NCI-H2081 treated with DMSO at 0.1 percent for 48 hours (cell line): ENCODE measurements at regions not wholly inside any gene's neighbourhood (a gene's known extent, or its start where the extent isn't known, plus 50 kb on each side); places are given as distances from the start of the nearest gene placed in this dataset.
"Not testable (repeated sequence)": the region's sequence is repeated elsewhere in the genome, so short reads cannot be mapped to it uniquely, and the experiment has no call there.

ENCODE experiments used
- DNase-seq: peaks from one replicate; lab custom pipeline; 2025; lab: John Stamatoyannopoulos, UW

GRCh38 chr11:103584720-103585119 lies 451.7 kb upstream of the DDI1 start:
- no peak for DNase-seq

DNA sequence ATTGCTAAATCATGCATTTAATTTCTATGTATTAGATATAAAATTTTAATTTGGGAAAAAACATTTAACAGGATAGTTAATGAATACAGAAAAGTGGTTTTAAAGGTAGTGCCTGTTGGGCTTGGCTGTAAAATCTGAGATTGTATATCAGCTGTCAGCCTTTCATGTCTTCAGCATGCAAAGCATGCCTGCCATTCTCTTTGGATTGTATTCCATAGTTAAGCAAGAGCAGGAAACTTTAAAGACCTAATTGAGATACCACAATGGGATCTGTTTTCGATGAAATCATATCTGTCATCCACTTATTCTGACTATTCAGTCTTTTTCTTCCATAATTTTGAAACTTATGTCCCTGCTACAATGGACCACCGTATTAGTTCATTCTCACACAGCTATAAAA lies 451.0 kb upstream of the DDI1 start:
- DNase-seq = no peak

GRCh38 chr11:103585911-103586310 lies 450.5 kb upstream of the DDI1 start:
- DNase-seq = no peak

GRCh38 chr11:103586756-103587155 lies 449.7 kb upstream of the DDI1 start:
- DNase-seq = no peak

DNA sequence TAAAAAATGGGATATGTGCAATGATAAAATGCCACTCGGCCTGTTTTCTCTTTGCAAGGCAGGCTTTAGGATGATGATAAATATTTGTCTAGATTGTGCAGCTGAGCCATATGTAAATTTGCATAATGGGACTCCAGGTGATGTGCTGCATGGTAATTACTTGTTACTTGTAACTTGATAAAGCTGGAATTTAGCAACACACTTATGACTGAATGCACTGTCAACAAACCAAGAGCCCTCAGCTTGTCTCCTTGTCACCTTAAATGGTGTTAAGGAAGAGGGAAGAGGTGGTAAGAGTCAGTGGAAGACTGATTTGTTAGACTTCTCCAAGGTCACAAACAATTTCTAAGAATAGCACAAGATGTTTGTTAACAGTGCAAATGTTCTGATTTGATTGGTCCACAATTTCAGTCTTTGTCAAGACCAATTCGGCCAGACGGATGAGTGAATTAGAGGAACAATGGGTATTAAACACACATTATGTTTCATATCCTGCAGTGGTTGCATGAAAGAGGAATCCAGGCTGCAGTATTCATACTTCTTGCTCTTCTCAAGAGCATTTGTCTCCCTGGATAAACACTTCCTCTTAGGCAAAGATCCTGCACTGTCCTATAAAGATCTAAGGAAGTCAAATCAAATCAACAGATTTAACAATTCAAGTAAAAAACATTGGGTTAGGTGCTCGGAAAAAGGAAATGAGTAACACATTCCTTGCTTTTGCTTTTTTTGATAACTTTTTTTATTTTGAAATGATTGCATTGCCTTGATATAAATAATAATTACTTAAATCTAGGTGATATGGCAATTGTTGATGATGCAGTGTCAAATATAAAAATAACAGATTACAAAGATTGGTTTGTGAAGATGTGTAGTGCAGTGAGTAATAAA lies 448.3 kb upstream of the DDI1 start:
- DNase-seq = no peak

DNA sequence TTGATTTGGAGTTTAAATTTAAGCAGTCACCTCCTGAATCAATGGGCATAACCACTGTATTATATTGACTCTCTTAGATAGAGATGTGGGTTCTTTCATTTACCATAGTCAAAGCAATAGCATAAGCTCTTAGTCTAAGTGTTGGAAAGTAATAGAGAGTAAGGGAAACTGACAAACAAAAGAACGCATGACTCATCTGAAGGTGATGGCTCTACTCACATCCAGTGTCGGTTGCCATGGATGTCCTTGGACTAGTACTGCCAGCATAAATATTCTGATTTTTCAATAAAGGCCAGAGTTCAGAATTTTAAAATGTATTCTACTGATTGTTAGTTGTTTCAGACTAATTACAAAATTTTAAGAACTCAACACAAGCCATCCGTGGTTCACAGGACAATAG lies 444.9 kb upstream of the DDI1 start:
- no peak for DNase-seq

- peak; percentile 92 for DNase-seq
These were observed 442.2 kb upstream of the DDI1 start for GRCh38 chr11:103594283-103594682.

DNA sequence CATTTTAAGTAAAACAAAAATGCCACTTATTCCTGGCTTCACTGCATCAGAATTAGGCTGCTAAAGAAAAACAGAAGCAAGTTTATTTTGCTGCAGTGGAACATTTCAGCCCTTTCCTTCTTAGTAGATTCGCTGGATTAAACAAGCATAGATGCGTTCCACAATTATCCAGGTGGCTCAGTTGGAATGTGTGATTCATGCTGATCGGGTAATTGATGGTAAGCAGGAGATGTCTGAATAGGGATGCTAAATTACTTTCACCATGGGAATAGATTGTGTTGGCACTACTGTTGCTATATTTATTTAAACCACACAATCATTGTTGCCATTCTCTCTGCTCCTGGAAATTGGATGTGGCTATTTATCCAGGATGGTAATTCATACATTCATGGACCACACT lies 440.1 kb upstream of the DDI1 start:
- DNase-seq = peak; percentile 91

- DNase-seq = peak; percentile 32
These were observed 435.1 kb upstream of the DDI1 start for GRCh38 chr11:103601225-103601846.

- no peak for DNase-seq
These were observed 433.6 kb upstream of the DDI1 start for GRCh38 chr11:103602840-103603239.

DNA sequence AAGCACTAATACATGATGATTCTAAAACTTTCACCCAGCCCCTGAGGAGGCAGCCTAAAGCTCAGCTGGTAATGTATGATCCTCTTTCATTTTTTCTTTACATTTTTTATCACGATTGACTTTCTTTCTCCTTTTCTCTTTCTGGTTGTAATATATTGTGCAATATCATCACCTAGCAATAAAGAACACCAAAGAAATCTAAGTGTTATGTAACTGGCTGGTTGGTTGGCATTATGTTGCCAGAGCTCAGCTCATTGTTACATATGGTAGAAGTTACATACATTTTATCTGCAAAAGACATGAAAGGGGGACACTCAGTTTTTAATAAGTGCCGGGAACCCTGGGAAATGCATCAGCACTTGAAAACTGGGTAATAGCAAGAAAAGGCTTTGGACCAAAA lies 432.1 kb upstream of the DDI1 start:
- DNase-seq = no peak

- no peak for DNase-seq
These were observed 427.9 kb upstream of the DDI1 start for GRCh38 chr11:103608566-103608965.

DNA sequence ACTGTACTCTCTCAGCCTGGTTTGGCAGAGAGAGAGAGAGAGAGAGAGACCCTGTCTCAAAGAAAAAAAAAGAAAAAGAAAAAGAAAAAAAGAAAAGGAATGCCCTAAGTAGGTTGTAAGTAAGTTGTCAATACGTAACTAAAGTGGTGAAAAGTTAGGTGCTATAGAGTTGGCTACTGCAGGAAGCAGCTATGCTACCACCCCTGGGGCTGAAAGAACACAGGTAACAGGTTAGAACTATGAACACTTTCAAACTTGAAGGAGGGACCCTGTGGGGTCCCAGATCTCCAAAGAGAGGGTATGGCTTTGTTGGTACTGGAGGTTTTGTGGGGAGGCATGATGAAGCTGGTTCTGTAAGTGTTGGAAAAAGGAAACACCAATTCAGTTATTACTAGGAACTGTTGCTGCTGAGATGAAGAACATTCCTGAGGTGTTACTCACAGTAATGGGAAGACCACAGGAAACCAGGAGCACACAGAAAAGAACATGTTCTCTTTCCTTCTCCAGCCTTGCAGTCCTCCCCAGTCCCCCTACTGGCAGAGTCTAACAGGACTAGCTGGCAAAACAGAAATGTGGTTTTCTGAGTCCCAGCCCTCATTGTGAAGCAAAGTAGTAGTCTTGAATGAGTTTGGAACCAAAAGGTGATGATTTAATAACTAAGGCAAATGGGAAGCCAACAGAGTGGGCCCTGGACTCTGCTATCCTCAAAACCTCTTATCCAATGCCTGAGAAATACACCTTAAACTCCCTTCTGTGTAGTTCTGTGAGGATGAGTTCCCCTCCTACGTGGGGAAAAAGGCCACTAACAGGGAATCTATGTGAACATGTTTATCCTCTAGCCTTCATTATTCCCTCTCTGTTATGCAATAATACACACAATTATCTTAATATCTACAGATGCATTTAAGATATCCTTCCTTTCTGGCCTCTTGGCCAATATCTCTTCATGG lies 427.0 kb upstream of the DDI1 start:
- DNase-seq = no peak

DNA sequence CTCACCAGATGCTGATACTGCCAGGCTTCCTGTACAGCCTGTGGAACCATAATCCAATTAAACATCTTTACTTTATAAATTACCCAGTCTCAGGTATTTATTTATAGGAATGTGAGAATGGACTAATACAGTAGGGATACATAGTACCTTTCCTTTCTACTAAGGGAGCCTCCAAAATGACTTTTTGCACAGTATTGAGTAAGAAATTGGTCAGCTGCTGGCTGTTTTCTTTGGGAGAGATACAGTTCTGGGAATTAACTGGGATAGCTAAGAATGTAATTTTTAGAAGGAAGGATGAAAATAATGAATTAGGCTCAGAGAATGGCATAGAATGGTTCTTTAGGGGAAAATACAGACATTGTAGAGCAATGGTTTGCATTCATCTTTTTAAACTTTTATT lies 426.0 kb upstream of the DDI1 start:
- no peak for DNase-seq

DNA sequence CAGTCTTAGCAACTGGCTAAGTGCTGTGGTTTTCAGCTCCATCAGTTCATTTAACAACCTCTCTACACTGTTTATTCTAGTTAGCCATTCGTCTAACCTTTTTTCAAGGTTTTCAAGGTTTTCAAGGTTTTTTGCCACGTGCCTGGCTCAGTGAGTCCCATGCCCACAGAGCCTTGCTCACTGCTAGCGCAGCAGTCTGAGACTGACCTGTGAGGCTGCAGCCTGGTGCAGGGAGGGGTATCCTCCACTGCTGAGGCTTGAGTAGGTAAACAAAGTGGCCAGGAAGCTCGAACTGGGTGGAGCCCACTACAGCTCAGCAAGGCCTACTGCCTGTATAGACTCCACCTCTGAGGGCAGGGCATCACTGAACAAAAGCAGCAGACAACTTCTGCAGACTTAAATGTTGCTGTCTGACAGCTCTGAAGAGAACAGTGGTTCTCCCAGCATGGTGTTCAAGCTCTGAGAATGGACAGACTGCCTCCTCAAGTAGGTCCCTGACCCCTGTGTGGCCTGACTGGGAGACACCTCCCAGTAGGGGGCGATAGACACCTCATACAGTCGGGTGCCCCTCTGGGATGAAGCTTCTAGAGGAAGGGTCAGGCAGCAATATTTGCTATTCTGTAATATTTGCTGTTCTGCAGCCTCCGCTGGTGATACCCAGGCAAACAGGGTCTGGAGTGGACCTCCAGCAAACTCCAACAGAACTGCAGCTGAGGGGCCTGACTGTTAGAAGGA lies 424.7 kb upstream of the DDI1 start:
- not testable (repeated sequence) for DNase-seq

DNA sequence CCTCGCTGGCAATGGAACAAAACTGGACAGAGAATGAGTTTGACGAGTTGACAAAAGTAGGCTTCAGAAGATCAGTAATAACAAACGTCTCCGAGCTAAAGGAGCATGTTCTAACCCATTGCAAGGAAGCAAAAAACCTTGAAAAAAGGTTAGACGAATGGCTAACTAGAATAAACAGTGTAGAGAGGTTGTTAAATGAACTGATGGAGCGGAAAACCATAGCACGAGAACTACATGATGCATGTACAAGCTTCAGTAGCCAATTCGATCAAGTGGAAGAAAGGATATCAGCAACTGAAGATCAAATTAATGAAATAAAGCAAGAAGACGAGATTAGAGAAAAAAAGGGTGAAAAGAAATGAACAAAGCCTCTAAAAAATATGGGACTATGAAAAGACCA lies 424.0 kb upstream of the DDI1 start:
- DNase-seq = not testable (repeated sequence)

DNA sequence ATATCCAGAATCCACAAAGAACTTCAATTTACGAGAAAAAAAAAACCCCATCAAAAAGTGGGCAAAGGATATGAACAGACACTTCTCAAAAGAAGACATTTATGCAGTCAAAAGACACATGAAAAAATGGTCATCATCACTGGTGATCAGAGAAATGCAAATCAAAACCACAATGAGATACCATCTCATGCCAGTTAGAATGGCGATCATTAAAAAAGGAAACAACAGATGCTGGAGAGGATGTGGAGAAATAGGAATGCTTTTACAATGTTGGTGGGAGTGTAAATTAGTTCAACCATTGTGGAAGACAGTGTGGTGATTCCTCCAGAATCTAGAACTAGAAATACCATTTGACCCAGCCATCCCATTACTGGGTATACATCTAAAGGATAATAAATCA lies 419.9 kb upstream of the DDI1 start:
- not testable (repeated sequence) for DNase-seq

- DNase-seq = no peak
These were observed 417.9 kb upstream of the DDI1 start for GRCh38 chr11:103618528-103618927.

DNA sequence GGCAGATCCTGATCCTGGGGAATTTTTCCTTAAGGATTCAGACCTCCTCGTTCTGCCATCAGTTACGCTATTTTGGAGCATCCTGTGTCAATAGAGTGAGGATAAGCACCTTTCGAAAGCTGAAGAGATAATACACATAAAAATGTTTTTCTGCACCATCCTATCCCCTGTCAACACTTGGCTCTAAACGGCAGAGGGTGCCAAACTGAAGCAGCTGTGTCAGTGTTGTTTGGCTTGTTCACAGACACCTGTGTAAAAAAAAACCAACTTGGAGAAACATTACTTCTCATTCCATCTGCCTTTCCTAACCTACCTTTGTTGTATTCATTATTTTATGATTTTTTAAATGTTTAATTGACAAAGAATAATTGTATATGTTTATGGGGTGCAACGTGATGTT lies 417.0 kb upstream of the DDI1 start:
- DNase-seq = no peak

GRCh38 chr11:103619938-103620337 lies 416.5 kb upstream of the DDI1 start:
- DNase-seq = no peak

DNA sequence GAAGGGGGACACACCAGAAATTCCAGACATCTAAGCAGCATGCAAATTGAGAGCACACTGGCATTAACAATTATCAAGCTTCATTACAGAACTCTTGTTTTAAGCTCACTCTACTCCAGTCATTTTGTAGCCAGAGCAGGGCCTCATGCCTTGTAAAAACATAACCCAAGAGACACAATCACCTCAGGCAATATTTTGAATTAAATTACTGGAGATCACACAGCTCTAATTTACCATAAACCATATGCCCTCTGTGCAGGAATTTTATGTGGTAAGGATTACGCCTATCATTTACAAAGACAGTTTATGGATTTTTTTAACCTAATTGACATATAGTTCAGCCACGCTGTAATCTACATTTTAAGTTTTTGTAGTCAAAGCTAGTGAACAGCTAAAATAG lies 414.1 kb upstream of the DDI1 start:
- no peak for DNase-seq

DNA sequence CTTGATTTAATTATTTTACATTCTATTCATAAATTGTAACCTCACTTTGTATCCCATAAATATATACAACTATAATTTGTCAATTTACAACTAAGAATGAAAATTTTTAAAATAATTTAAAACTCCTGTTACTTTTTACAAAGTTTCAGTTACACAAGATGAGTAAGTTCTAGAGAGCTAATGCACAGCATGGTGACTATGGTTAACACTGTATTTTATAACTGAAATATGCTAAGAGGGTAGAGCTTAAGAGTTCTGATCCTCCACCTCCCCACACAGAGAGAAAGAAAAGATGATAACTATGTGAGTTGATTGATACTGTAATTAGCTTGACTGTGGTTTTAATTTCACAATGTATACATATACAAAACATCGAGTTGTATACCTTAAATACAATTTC lies 412.5 kb upstream of the DDI1 start:
- no peak for DNase-seq
